HG02885 (cell line): ENCODE measurements at regions not wholly inside any gene's neighbourhood (a gene's known extent, or its start where the extent isn't known, plus 50 kb on each side); places are given as distances from the start of the nearest gene placed in this dataset.

Experiments used
- ATAC-seq: cut with Tn5 transposase; IDR thresholded peaks from one replicate; pipeline ENCODE4 v1.9.1; 2021; ENCODE audit warnings: mild to moderate bottlenecking; ENCODE audit not compliant: unreplicated experiment, poor library complexity

DNA sequence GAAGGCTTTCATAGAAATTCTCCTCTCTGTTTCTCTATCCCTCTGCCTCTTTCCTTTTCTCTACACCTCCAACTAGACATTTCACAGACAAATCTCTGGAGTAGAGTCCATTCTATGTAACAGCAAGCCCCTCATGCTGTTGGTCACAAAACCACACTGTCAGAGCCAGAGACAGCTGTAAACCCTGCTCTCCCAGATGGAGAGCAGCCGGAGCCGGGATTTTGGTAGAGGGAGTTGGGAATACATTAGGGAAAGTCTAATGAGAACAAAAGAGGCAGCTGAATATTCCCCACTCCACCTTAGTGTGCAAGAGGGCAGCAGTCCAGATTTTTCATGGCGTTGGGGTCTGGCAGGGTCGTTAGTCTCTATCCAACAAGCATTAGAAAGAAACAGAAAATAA is 68.3 kb upstream of the EDN1 start:
- ATAC-seq, result no peak

GRCh38 chr6:12222405-12223366 is 67.5 kb upstream of the EDN1 start:
- no peak for ATAC-seq

DNA sequence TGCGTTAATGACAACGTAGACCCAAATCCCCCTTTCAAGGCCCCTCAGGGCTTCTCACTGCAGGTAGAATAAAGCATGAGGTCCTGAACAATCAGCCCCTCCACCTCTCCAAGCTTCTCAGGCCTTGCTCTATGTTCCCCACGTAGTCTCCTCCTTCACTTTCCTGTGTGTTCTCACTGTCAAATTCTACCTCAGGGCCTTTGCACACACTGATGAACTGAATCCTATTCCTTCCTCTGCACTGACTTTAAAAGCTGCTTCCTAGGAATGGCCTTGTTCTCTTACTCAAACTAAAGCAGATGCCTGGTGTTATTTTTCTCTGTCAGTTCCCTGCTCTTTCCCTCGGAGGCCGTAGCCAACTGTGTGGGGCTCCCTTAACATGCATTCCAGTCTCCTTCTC is 66.8 kb upstream of the EDN1 start:
- no peak for ATAC-seq

DNA sequence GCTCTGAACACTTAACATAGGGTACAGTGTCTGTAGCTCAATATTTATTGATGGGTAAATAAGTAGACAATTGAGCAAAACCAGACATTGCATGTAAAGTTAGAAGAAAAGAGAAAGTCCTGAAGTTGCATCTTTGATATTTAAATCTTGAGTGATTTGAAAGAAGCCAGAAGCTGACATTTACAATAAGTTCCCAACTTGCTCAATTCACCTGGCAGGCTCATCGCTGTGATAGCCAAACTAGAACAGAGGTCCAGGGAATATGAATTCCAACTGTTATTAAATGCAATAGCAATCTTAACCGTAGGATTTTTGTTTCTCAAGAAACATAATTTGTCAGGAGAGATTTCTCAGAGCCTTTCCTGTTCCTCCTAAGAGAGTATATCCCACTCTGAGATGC is 65.9 kb upstream of the EDN1 start:
- ATAC-seq, result no peak

DNA sequence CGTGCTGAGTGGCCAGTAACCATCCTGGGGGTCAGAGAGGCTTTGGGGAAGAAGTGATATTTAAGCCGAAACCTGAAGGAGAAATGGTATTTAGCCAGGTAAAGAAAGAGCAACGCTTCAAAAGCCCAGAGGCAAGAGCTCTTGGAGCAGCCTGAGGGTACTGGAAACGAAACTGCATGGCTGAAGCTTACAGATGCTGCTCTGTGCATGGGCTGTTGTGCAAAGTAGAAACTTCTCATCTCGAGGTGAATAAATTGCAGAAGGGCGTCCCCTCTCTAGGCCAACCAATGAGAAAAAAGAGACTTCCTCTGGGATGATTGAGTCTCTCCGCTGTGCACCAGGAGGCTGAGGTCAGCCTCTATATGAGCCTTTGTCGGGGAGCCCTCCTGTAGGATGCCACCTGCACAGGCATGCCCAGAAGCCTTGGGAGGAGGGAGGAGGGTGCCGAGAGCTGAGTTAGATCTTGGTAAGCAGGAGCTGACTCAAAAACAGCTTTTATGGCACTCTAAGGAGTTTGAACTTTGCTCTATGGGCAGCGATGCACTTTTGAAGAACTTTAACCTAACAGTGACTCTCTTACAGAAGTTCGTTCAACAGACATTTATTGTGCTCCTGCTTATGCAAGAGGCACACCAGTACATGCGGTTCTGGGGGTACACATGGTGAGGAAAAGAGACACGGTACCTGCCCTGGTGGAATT is 61.6 kb upstream of the EDN1 start:
- no peak for ATAC-seq

DNA sequence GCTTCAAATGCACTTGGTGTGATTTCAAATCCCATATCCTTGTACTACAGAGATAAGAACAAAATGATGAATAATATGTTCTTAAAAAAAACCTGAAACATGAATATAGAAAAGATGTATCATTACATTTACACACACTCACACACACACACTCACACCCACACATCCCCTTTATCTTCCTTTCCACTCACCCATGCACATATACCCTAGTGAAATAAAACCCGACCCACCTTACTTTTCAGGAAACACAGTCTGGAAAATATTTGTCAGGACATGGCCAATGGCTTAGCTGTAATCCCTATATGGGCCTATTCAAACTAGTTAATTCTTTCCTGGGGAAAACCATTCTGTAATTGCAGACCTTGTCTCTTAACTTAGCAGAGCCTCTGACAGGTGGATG is 60.8 kb upstream of the EDN1 start:
- ATAC-seq, result no peak

- no peak for ATAC-seq
These were observed 59.6 kb upstream of the EDN1 start for GRCh38 chr6:12230523-12230922.

DNA sequence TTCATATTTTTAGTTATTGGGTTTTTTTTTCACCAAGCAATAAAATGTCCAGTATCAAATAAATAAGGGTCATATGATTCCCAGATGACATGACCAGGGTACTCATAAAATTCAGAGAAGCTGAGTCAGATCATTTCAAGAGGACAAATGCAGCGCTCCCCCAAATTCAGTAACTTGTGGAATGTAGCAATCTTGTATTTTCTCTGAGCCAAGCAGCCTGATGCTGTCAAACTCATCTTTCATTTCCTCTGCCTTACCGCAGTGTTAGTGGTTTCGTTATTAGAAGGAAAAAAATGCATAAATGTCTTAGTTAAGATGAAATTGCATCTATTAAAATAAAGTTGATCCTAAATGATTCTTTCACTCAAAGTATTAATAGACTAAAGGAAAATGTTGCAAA is 57.8 kb upstream of the EDN1 start:
- peak; percentile 72 for ATAC-seq

DNA sequence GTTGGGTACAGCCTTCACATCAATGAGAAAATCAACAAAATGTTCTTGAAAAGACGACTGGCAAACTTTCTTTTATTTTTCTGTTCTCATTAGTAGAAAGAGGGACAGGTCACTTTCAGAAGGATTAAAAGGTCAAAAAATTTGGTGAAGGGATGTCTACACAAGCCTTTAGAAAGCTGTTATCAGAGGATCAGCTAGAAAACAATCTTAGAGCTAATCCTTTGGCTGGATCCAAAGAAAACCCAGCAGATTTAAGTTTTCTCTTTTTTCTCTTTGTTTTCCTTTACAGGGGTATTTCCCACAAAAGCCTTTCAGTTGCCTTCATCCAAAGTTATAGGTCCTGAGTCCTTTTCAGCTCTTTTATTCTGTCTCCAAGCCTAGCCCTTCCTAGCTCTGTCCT is 57.3 kb upstream of the EDN1 start:
- no peak for ATAC-seq

DNA sequence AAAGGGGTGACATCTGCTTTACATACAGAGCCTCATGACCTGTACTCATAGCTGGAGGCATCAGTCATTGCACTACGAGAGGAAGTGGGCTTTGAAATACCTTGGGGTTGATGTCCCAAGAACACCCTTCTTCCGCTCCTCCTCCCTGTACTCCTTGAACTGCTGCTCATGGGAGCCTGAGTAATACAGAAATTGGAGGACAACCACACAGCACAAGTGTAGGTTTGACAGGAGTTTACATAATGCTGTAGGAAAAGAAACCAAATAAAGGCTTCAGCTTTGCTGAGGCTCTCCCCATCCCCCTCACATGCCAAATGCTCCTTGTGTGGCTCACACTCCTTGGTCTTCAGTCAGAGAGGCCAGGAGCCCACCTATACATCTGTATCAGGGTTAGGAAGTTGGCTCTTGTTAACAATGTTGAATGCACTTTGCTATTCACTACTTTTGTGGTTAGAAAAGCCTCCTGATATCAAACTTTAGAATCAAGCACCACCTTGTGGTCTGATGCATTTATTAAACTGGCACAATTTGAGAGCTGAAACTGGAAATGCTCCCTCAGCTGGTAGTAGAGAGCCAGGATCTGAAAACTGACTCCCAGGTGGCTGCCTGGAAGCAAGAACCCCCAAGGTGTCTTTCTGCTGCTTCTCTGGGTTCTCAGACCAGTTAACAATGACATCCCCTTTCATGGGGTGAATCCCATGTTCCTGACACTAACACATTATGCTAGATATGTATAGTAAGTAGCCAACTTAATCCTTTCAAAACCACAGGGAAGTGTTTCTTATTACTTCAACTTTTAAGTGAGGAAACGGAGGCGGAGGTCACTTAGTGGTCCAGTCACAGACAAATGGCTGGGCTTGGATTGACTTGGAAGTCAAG is 56.2 kb upstream of the EDN1 start:
- ATAC-seq, result peak; percentile 66

DNA sequence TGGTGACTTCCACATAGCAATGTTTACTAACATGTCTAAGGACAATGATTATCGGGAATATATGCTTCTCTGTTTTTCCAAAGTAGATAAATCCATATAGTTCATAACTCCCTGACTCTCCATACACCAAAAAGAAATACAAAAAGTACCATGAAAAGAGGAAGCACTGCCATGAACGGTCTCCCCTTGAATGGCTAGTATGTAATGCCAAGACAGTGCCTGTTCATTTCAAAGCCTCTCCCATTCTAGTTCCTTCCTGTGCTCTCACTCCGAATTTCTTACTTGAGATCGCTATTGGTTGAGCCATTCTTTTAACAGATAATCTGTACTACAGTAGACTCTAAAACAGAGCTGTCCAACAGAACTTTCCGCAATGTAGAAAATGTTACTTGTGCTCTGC is 54.8 kb upstream of the EDN1 start:
- no peak for ATAC-seq

GRCh38 chr6:12238219-12238618 is 51.9 kb upstream of the EDN1 start:
- ATAC-seq, result no peak
